ENCODE measurements at regions not wholly inside any gene's neighbourhood (a gene's known extent, or its start where the extent isn't known, plus 50 kb on each side); places are given as distances from the start of the nearest gene placed in this dataset.
A peak's percentile ranks its signal among the peaks of the same experiment; 100 is the strongest.

GRCh38 chr2:67050622-67051021, 346.5 kb upstream of the ETAA1 start:
- DNase-seq (ENCODE audit: low spot score, unreplicated experiment): no peak
- peak overlapping the region; percentile 65 for H3K27ac Mint-ChIP-seq
- no peaks in the 10 kb centered on the region for H3K27me3 Mint-ChIP-seq
- H3K36me3 Mint-ChIP-seq (ENCODE audit: insufficient read depth): peaks cover 40% of the 10 kb centered on the region
- H3K4me3 Mint-ChIP-seq (ENCODE audit: low read depth): no peak overlapping the region
- no peak for TF ChIP-seq CTCF (IDR thresholded peaks at IDR 0.05; ENCODE audit: unreplicated experiment)
- peaks cover 32% of the 10 kb centered on the region for H3K4me1 Mint-ChIP-seq (ENCODE audit: low read depth)
- H3K9me3 Mint-ChIP-seq (ENCODE audit: low read depth): peaks cover 18% of the 10 kb centered on the region

- DNase-seq (ENCODE audit: low spot score, unreplicated experiment): peak; percentile 23
- Mint-ChIP-seq H3K9me3 (ENCODE audit: low read depth) (peaks cover 14% of the 10 kb centered on the region), H3K4me1 (ENCODE audit: low read depth) (peaks cover 46% of the 10 kb centered on the region), H3K27me3 (no peaks in the 10 kb centered on the region), H3K4me3 (ENCODE audit: low read depth) (peak overlapping the region; percentile 2), H3K27ac (peak overlapping the region; percentile 92), H3K36me3 (ENCODE audit: insufficient read depth) (peaks cover 15% of the 10 kb centered on the region)
- TF ChIP-seq CTCF (IDR thresholded peaks at IDR 0.05; ENCODE audit: unreplicated experiment): no peak
Measured at GRCh38 chr2:67054728-67055127, 342.4 kb upstream of the ETAA1 start.

GRCh38 chr2:67055387-67056304, 341.5 kb upstream of the ETAA1 start:
- no peak for DNase-seq (ENCODE audit: low spot score, unreplicated experiment)
- Mint-ChIP-seq H3K27ac (peak overlapping the region; percentile 92), H3K9me3 (ENCODE audit: low read depth) (peaks cover 13% of the 10 kb centered on the region), H3K4me1 (ENCODE audit: low read depth) (peaks cover 46% of the 10 kb centered on the region), H3K36me3 (ENCODE audit: insufficient read depth) (peaks cover 14% of the 10 kb centered on the region), H3K27me3 (no peaks in the 10 kb centered on the region), H3K4me3 (ENCODE audit: low read depth) (no peak overlapping the region)
- TF ChIP-seq CTCF (IDR thresholded peaks at IDR 0.05; ENCODE audit: unreplicated experiment): no peak

- Mint-ChIP-seq H3K27me3 (no peaks in the 10 kb centered on the region), H3K9me3 (ENCODE audit: low read depth) (peaks cover 21% of the 10 kb centered on the region), H3K4me3 (ENCODE audit: low read depth) (no peak overlapping the region), H3K4me1 (ENCODE audit: low read depth) (peaks cover 42% of the 10 kb centered on the region), H3K36me3 (ENCODE audit: insufficient read depth) (peaks cover 19% of the 10 kb centered on the region), H3K27ac (peak overlapping the region; percentile 84)
- no peak for DNase-seq (ENCODE audit: low spot score, unreplicated experiment)
- no peak for TF ChIP-seq CTCF (IDR thresholded peaks at IDR 0.05; ENCODE audit: unreplicated experiment)
Measured at GRCh38 chr2:67057123-67057522, 340.0 kb upstream of the ETAA1 start.

GRCh38 chr2:67057901-67058703, 339.0 kb upstream of the ETAA1 start:
- Mint-ChIP-seq H3K9me3 (ENCODE audit: low read depth) (peaks cover 25% of the 10 kb centered on the region), H3K27me3 (no peaks in the 10 kb centered on the region), H3K36me3 (ENCODE audit: insufficient read depth) (peaks cover 23% of the 10 kb centered on the region), H3K27ac (peak overlapping the region; percentile 83), H3K4me1 (ENCODE audit: low read depth) (peaks cover 38% of the 10 kb centered on the region), H3K4me3 (ENCODE audit: low read depth) (no peak overlapping the region)
- no peak for DNase-seq (ENCODE audit: low spot score, unreplicated experiment)
- no peak for TF ChIP-seq CTCF (IDR thresholded peaks at IDR 0.05; ENCODE audit: unreplicated experiment)
